ENCODE measurements at regions not wholly inside any gene's neighbourhood (a gene's known extent, or its start where the extent isn't known, plus 50 kb on each side); places are given as distances from the start of the nearest gene placed in this dataset.

GRCh38 chr21:24115141-24115540, 1492.1 kb downstream of the MRPL39 start:
- no peak overlapping the region for H3K4me3 ChIP-seq (IDR thresholded peaks at IDR 0.05; ENCODE audit: insufficient read depth, low read depth, low read length)
- H3K36me3 ChIP-seq (ENCODE audit: insufficient read depth) = no peaks in the 10 kb centered on the region
- H3K9ac ChIP-seq = no peak overlapping the region
- H3K79me2 ChIP-seq (ENCODE audit: insufficient read depth, low read depth) = no peaks in the 10 kb centered on the region
- H3K4me2 ChIP-seq = no peak overlapping the region
- H3K27ac ChIP-seq = no peak overlapping the region
- H3K27me3 ChIP-seq (ENCODE audit: insufficient read depth, low read depth) = no peaks in the 10 kb centered on the region
- H2AFZ ChIP-seq (ENCODE audit: low read depth) = no peak overlapping the region
- no peaks in the 10 kb centered on the region for H3K4me1 ChIP-seq (ENCODE audit: low read depth, poor library complexity, severe bottlenecking)
- no peak for TF ChIP-seq CTCF (conservative IDR thresholded peaks at IDR 0.05; ENCODE audit: low read depth, low read length)
- H4K20me1 ChIP-seq (ENCODE audit: insufficient read depth) = no peaks in the 10 kb centered on the region

- no peaks in the 10 kb centered on the region for H3K4me1 ChIP-seq (ENCODE audit: low read depth, poor library complexity, severe bottlenecking)
- no peak overlapping the region for H3K4me3 ChIP-seq (IDR thresholded peaks at IDR 0.05; ENCODE audit: insufficient read depth, low read depth, low read length)
- no peak overlapping the region for H3K27ac ChIP-seq
Measured at GRCh38 chr21:24112020-24112419, 1495.3 kb downstream of the MRPL39 start.

GRCh38 chr21:24110846-24111245, 1496.4 kb downstream of the MRPL39 start:
- H4K20me1 ChIP-seq (ENCODE audit: insufficient read depth) = no peaks in the 10 kb centered on the region
- H3K27me3 ChIP-seq (ENCODE audit: insufficient read depth, low read depth) = no peaks in the 10 kb centered on the region
- H3K4me1 ChIP-seq (ENCODE audit: low read depth, poor library complexity, severe bottlenecking) = no peaks in the 10 kb centered on the region
- H3K4me3 ChIP-seq (IDR thresholded peaks at IDR 0.05; ENCODE audit: insufficient read depth, low read depth, low read length) = no peak overlapping the region
- H2AFZ ChIP-seq (ENCODE audit: low read depth) = no peak overlapping the region
- H3K79me2 ChIP-seq (ENCODE audit: insufficient read depth, low read depth) = no peaks in the 10 kb centered on the region
- H3K9ac ChIP-seq = no peak overlapping the region
- no peaks in the 10 kb centered on the region for H3K36me3 ChIP-seq (ENCODE audit: insufficient read depth)
- no peak for TF ChIP-seq CTCF (conservative IDR thresholded peaks at IDR 0.05; ENCODE audit: low read depth, low read length)
- H3K27ac ChIP-seq = no peak overlapping the region
- H3K4me2 ChIP-seq = no peak overlapping the region

More at GRCh38 chr21:24112020-24112419, 1495.3 kb downstream of the MRPL39 start:
- H3K79me2 ChIP-seq (ENCODE audit: insufficient read depth, low read depth) = no peaks in the 10 kb centered on the region
- H3K27me3 ChIP-seq (ENCODE audit: insufficient read depth, low read depth) = no peaks in the 10 kb centered on the region
- H3K9ac ChIP-seq = no peak overlapping the region
- no peak overlapping the region for H2AFZ ChIP-seq (ENCODE audit: low read depth)
- no peaks in the 10 kb centered on the region for H4K20me1 ChIP-seq (ENCODE audit: insufficient read depth)
- TF ChIP-seq CTCF (conservative IDR thresholded peaks at IDR 0.05; ENCODE audit: low read depth, low read length) = no peak
- no peaks in the 10 kb centered on the region for H3K36me3 ChIP-seq (ENCODE audit: insufficient read depth)
- H3K4me2 ChIP-seq = no peak overlapping the region

GRCh38 chr21:24097181-24097580, 1510.1 kb downstream of the MRPL39 start:
- H3K36me3 ChIP-seq (ENCODE audit: insufficient read depth) = no peaks in the 10 kb centered on the region
- no peaks in the 10 kb centered on the region for H4K20me1 ChIP-seq (ENCODE audit: insufficient read depth)
- no peaks in the 10 kb centered on the region for H3K79me2 ChIP-seq (ENCODE audit: insufficient read depth, low read depth)
- no peak overlapping the region for H3K4me3 ChIP-seq (IDR thresholded peaks at IDR 0.05; ENCODE audit: insufficient read depth, low read depth, low read length)
- H3K4me2 ChIP-seq = no peak overlapping the region
- H3K27ac ChIP-seq = no peak overlapping the region
- H2AFZ ChIP-seq (ENCODE audit: low read depth) = no peak overlapping the region
- no peaks in the 10 kb centered on the region for H3K27me3 ChIP-seq (ENCODE audit: insufficient read depth, low read depth)
- H3K4me1 ChIP-seq (ENCODE audit: low read depth, poor library complexity, severe bottlenecking) = no peaks in the 10 kb centered on the region
- no peak overlapping the region for H3K9ac ChIP-seq
- TF ChIP-seq CTCF (conservative IDR thresholded peaks at IDR 0.05; ENCODE audit: low read depth, low read length) = no peak
